ENCODE measurements at regions not wholly inside any gene's neighbourhood (a gene's known extent, or its start where the extent isn't known, plus 50 kb on each side); places are given as distances from the start of the nearest gene placed in this dataset.

DNA sequence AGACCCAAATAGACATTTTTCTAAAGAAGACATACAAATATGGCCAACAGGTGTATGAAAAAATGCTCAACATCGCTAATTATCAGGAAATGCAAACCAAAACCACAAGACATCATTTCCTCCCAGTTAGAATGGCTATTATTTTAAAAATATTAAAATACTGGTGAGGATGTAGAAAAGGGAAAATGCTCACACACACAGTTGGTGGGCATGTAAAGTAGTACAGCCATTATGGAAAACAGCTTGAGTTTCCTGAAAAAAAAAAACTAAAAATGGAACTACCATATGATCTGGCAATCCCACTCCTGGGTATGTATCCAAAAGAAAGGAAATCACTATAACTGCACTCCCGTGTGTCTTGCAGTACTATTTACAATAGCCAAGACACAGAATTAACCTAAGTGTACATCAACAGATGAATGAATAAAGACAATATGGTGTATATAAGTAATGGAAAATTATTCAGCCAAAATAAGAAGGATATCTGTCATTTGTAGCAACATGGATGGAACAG is 128.9 kb upstream of the DKK2 start:
- no peak overlapping the region for H3K4me3 ChIP-seq
- TF ChIP-seq, protein P1, sequence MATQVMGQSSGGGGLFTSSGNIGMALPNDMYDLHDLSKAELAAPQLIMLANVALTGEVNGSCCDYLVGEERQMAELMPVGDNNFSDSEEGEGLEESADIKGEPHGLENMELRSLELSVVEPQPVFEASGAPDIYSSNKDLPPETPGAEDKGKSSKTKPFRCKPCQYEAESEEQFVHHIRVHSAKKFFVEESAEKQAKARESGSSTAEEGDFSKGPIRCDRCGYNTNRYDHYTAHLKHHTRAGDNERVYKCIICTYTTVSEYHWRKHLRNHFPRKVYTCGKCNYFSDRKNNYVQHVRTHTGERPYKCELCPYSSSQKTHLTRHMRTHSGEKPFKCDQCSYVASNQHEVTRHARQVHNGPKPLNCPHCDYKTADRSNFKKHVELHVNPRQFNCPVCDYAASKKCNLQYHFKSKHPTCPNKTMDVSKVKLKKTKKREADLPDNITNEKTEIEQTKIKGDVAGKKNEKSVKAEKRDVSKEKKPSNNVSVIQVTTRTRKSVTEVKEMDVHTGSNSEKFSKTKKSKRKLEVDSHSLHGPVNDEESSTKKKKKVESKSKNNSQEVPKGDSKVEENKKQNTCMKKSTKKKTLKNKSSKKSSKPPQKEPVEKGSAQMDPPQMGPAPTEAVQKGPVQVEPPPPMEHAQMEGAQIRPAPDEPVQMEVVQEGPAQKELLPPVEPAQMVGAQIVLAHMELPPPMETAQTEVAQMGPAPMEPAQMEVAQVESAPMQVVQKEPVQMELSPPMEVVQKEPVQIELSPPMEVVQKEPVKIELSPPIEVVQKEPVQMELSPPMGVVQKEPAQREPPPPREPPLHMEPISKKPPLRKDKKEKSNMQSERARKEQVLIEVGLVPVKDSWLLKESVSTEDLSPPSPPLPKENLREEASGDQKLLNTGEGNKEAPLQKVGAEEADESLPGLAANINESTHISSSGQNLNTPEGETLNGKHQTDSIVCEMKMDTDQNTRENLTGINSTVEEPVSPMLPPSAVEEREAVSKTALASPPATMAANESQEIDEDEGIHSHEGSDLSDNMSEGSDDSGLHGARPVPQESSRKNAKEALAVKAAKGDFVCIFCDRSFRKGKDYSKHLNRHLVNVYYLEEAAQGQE (IDR thresholded peaks at IDR 0.05; ENCODE audit: unreplicated experiment), result no peak
- no peak for TF ChIP-seq JUNB (IDR thresholded peaks at IDR 0.05; ENCODE audit: unreplicated experiment)
- no peak for TF ChIP-seq STAT1 (IDR thresholded peaks at IDR 0.05; ENCODE audit: unreplicated experiment)
- no peak for TF ChIP-seq NANOG (IDR thresholded peaks at IDR 0.05; ENCODE audit: borderline replicate concordance)
- TF ChIP-seq POLR2AphosphoS5 (IDR thresholded peaks at IDR 0.05; ENCODE audit: low read depth), result no peak
- TF ChIP-seq EZH2phosphoT487 (IDR thresholded peaks at IDR 0.05; ENCODE audit: unreplicated experiment), result no peak
- TF ChIP-seq, protein P2, sequence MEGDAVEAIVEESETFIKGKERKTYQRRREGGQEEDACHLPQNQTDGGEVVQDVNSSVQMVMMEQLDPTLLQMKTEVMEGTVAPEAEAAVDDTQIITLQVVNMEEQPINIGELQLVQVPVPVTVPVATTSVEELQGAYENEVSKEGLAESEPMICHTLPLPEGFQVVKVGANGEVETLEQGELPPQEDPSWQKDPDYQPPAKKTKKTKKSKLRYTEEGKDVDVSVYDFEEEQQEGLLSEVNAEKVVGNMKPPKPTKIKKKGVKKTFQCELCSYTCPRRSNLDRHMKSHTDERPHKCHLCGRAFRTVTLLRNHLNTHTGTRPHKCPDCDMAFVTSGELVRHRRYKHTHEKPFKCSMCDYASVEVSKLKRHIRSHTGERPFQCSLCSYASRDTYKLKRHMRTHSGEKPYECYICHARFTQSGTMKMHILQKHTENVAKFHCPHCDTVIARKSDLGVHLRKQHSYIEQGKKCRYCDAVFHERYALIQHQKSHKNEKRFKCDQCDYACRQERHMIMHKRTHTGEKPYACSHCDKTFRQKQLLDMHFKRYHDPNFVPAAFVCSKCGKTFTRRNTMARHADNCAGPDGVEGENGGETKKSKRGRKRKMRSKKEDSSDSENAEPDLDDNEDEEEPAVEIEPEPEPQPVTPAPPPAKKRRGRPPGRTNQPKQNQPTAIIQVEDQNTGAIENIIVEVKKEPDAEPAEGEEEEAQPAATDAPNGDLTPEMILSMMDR (conservative IDR thresholded peaks at IDR 0.05; ENCODE audit: low read depth in 2 of 2), result no peak
- Mint-ChIP-seq H3K36me3 (ENCODE audit: low read depth) (peaks cover 9% of the 10 kb centered on the region; the same call in 2 of the 3 replicates), H3K4me3 (no peak overlapping the region), H3K27me3 (ENCODE audit: insufficient read depth, low read depth, poor library complexity) (no peaks in the 10 kb centered on the region), H3K4me1 (no peaks in the 10 kb centered on the region), H3K27ac (no peak overlapping the region), H3K9me3 (peaks cover 12% of the 10 kb centered on the region)
- no peaks in the 10 kb centered on the region for H4K20me1 ChIP-seq (replicated peaks; ENCODE audit: insufficient read depth)
- no peak overlapping the region for H3K27ac ChIP-seq (ENCODE audit: low read depth)
- H3K27me3 ChIP-seq (ENCODE audit: insufficient read depth), result no peaks in the 10 kb centered on the region
- no peaks in the 10 kb centered on the region for H3F3A ChIP-seq (replicated peaks; ENCODE audit: low read depth)
- H3K36me3 ChIP-seq (ENCODE audit: insufficient read depth), result no peaks in the 10 kb centered on the region
- H2AFZ ChIP-seq, result no peak overlapping the region
- no peaks in the 10 kb centered on the region for H3K79me2 ChIP-seq (replicated peaks; ENCODE audit: insufficient read depth)
- H3K4me1 ChIP-seq (ENCODE audit: insufficient read depth), result no peaks in the 10 kb centered on the region
- DNase-seq (ENCODE audit: low spot score) (no peak), ATAC-seq (no peak)
- H3K4me2 ChIP-seq, result no peak overlapping the region
- no peaks in the 10 kb centered on the region for H3K9me2 ChIP-seq (ENCODE audit: insufficient read depth)

DNA sequence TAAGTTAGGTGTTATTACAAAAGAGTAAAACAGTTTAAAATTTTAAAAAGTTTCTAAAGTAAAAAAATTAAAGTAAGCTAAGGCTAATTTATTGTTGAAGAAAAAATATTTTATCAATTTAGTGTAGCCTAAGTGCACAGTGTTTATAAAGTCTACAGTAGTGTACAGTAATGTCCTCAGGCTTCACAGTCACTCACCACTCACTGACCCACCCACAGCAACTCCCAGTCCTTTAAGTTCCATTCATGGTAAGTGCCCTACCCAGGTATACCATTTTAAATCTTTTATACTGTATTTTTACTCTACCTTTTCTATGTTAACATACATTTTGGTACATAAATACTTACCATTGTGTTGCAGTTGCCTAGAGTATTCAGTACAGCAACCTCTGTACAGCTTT is 120.3 kb upstream of the DKK2 start:
- no peak for DNase-seq (ENCODE audit: low spot score)
- Histone ChIP-seq H3K9me2 (ENCODE audit: insufficient read depth) (no peaks in the 10 kb centered on the region), H3K4me1 (ENCODE audit: insufficient read depth) (no peaks in the 10 kb centered on the region), H3K4me3 (no peak overlapping the region), H2AFZ (no peak overlapping the region), H3K27ac (ENCODE audit: low read depth) (no peak overlapping the region), H4K20me1 (replicated peaks; ENCODE audit: insufficient read depth) (no peaks in the 10 kb centered on the region), H3K27me3 (ENCODE audit: insufficient read depth) (no peaks in the 10 kb centered on the region), H3F3A (replicated peaks; ENCODE audit: low read depth) (no peaks in the 10 kb centered on the region), H3K36me3 (ENCODE audit: insufficient read depth) (no peaks in the 10 kb centered on the region), H3K4me2 (no peak overlapping the region), H3K79me2 (replicated peaks; ENCODE audit: insufficient read depth) (no peaks in the 10 kb centered on the region)
- H3K9me3 Mint-ChIP-seq, result no peaks in the 10 kb centered on the region
- peaks cover 3% of the 10 kb centered on the region for H3K27me3 Mint-ChIP-seq (ENCODE audit: insufficient read depth, low read depth, poor library complexity)
- H3K4me1 Mint-ChIP-seq, result peaks cover 22% of the 10 kb centered on the region
- H3K36me3 Mint-ChIP-seq (ENCODE audit: low read depth), result no peaks in the 10 kb centered on the region; the same call in 2 of the 3 replicates
- ATAC-seq, result no peak
- no peak overlapping the region for H3K4me3 Mint-ChIP-seq
- H3K27ac Mint-ChIP-seq, result no peak overlapping the region
- TF ChIP-seq, protein P1 (IDR thresholded peaks at IDR 0.05; ENCODE audit: unreplicated experiment), result no peak
- no peak for TF ChIP-seq ZNF331 (CRISPR knock-in tag; IDR thresholded peaks at IDR 0.05; ENCODE audit: low read depth)
- TF ChIP-seq CREB1 (CRISPR knock-in tag; IDR thresholded peaks at IDR 0.05; ENCODE audit: low read depth), result no peak
- TF ChIP-seq JUNB (IDR thresholded peaks at IDR 0.05; ENCODE audit: unreplicated experiment), result no peak
- TF ChIP-seq NANOG (IDR thresholded peaks at IDR 0.05; ENCODE audit: borderline replicate concordance), result no peak
- TF ChIP-seq EZH2 (IDR thresholded peaks at IDR 0.05; ENCODE audit: low read depth, unreplicated experiment), result no peak
- no peak for TF ChIP-seq EZH2phosphoT487 (IDR thresholded peaks at IDR 0.05; ENCODE audit: unreplicated experiment)
- TF ChIP-seq POLR2AphosphoS5 (IDR thresholded peaks at IDR 0.05; ENCODE audit: low read depth), result no peak

All from GM23338 (cell line).